A549 (cell line): ENCODE measurements at regions not wholly inside any gene's neighbourhood (a gene's known extent, or its start where the extent isn't known, plus 50 kb on each side); places are given as distances from the start of the nearest gene placed in this dataset.

Experiments
- CBX8 ChIP-seq: fragments of 200-600 bp; sonication (generic); IDR thresholded peaks from 2 replicates; pipeline ENCODE4 v1.6.1; 2016
- CTCF ChIP-seq: fragments of >200 bp; sonication (Bioruptor Twin); formaldehyde crosslinking; IDR thresholded peaks from 3 replicates; pipeline ENCODE4 v1.5.1; 2016
- EP300 ChIP-seq, 2 experiments: fragments of >200 bp; sonication (Bioruptor Twin); formaldehyde crosslinking; IDR thresholded peaks; 2 replicates in 1 of 2; 3 replicates in 1 of 2; pipeline ENCODE4 v1.6.1; 2016 to 2017
- RAD21 ChIP-seq, 2 experiments: fragments of >200 bp in 1 of 2; sonication (Bioruptor Twin) in 1 of 2; formaldehyde crosslinking in 1 of 2; IDR thresholded peaks in 1 of 2; conservative IDR thresholded peaks in 1 of 2; 2 replicates in 1 of 2; 3 replicates in 1 of 2; pipeline ENCODE4 v1.6.1; 2012 to 2018; ENCODE audit warnings: inconsistent platforms in 1 of 2
- RCOR1 ChIP-seq: fragments of 150-350 bp; IDR thresholded peaks from 2 replicates; pipeline ENCODE4 v1.6.1; 2014; ENCODE audit warnings: antibody characterized with exemption, low read length, low read depth
- RFX5 ChIP-seq: fragments of 450-650 bp; IDR thresholded peaks from 2 replicates; pipeline ENCODE4 v1.7.1; 2014; ENCODE audit warnings: antibody characterized with exemption, mild to moderate bottlenecking, moderate library complexity
- RNF2 ChIP-seq: fragments of 200-600 bp; sonication (generic); IDR thresholded peaks from 2 replicates; pipeline ENCODE4 v1.6.1; 2016; ENCODE audit warnings: low read depth, mild to moderate bottlenecking, antibody characterized with exemption, moderate library complexity, borderline replicate concordance
- TP53 ChIP-seq: fragments of 250-450 bp; sonication (Bioruptor Pico); IDR thresholded peaks from 2 replicates; pipeline ENCODE4 v1.5.0; 2021; ENCODE audit warnings: mild to moderate bottlenecking, moderate library complexity
- USF2 ChIP-seq: fragments of 450-650 bp; IDR thresholded peaks from 2 replicates; pipeline ENCODE4 v1.6.1; 2014; ENCODE audit warnings: antibody characterized with exemption

- TF ChIP-seq EP300 (IDR thresholded peaks at IDR 0.05) (no peak), CTCF (no peak), RAD21 (conservative IDR thresholded peaks at IDR 0.05 in 1 of 2, IDR thresholded peaks at IDR 0.05 in 1 of 2) (no peak), USF2 (no peak), RCOR1 (no peak), RFX5 (no peak), CBX8 (no peak), RNF2 (no peak), TP53 (CRISPR knock-in tag) (no peak)
These were observed 413.2 kb downstream of the FLRT2 start for GRCh38 chr14:85943192-85943591.
